Sigmoid colon (tissue), 6 donors: ENCODE measurements at regions not wholly inside any gene's neighbourhood (a gene's known extent, or its start where the extent isn't known, plus 50 kb on each side); places are given as distances from the start of the nearest gene placed in this dataset.

Experiments used
- DNase-seq: peaks from one replicate; pipeline ENCODE4 v3.0.0-alpha.2; 2019
- H3K27ac ChIP-seq, 4 donors: fragments of 200-600 bp; sonication (generic); one replicate each; pipeline ENCODE4 v1.5.1; 2016 to 2019; ENCODE audit warnings: mild to moderate bottlenecking in 1 of 4
- H3K27me3 ChIP-seq, 3 donors: fragments of 200-600 bp; sonication (generic); one replicate each; pipeline ENCODE4 v1.5.1; 2019; ENCODE audit warnings: mild to moderate bottlenecking in 1 of 3
- H3K36me3 ChIP-seq, 4 donors: fragments of 200-600 bp; sonication (generic); one replicate each; pipeline ENCODE4 v1.5.1; 2016 to 2019
- H3K4me1 ChIP-seq, 4 donors: fragments of 200-600 bp; sonication (generic); one replicate each; pipeline ENCODE4 v1.5.1; 2017 to 2019
- H3K4me3 ChIP-seq, 4 donors: fragments of 200-600 bp; sonication (generic); one replicate each; pipeline ENCODE4 v1.5.1; 2017 to 2019; ENCODE audit warnings: mild to moderate bottlenecking in 2 of 4, moderate library complexity in 1 of 4
- H3K9me3 ChIP-seq, 4 donors: fragments of 200-600 bp in 3 of 4; sonication (generic) in 3 of 4; one replicate each; pipeline versions ENCODE4 v1.5.1 to v1.6.1; 2013 to 2019
- CTCF ChIP-seq, 4 experiments: fragments of 450-650 bp in 3 of 4; fragments of 200-600 bp in 1 of 4; IDR thresholded peaks; one replicate each; pipeline ENCODE4 v1.5.1; 2016 to 2019; ENCODE audit warnings: antibody characterized with exemption in 4 of 4, mild to moderate bottlenecking in 3 of 4, moderate library complexity in 2 of 4
- EP300 ChIP-seq, 4 donors: sonication (generic); formaldehyde crosslinking; IDR thresholded peaks; one replicate each; pipeline ENCODE4 v1.6.1; 2017; ENCODE audit warnings: antibody characterized with exemption in 4 of 4
- POLR2A ChIP-seq, 2 donors: fragments of 450-650 bp; IDR thresholded peaks; one replicate each; pipeline ENCODE4 v1.6.1; 2016; ENCODE audit warnings: antibody characterized with exemption in 2 of 2, mild to moderate bottlenecking in 2 of 2, moderate library complexity in 2 of 2
- POLR2AphosphoS5 ChIP-seq, 4 donors: sonication (generic); formaldehyde crosslinking; IDR thresholded peaks; one replicate each; pipeline ENCODE4 v1.6.1; 2017; ENCODE audit warnings: antibody characterized with exemption in 4 of 4
- WGBS, 2 donors: extraction: QIAGEN DNeasy Blood & Tissue Kit; methylation state at CpG; one replicate each; pipeline ENCODE4 v1.1.7; 2013; 5-methylcytosine and 5-hydroxymethylcytosine counted together
- intact Hi-C: fragments of 100-400 bp; cut with DNase I; formaldehyde crosslinking; loops from one replicate; pipeline ENCODE4 v1.15.1; 2023
- donor health status: healthy with polysubstance abuse.
- donor health status: healthy.

GRCh38 chr2:42979870-42980763 is 187.7 kb upstream of the HAAO start:
- H3K4me1 ChIP-seq, result peaks cover 0 to 8% (median 5%) of the 10 kb centered on the region in 4 donors
- H3K36me3 ChIP-seq, result no peaks in the 10 kb centered on the region
- 57 to 83% methylated on average over 16 of the region's 16 CpGs for WGBS, 2 donors
- no peaks in the 10 kb centered on the region for H3K9me3 ChIP-seq
- no peaks in the 10 kb centered on the region for H3K27me3 ChIP-seq
- intact Hi-C loops, result loop anchor here (5.0 kb wide), 3 partner anchors 127 to 562 kb away; no protein-coding TSS in a partner anchor
- no peak overlapping the region for H3K4me3 ChIP-seq
- no peak overlapping the region for H3K27ac ChIP-seq
- no peak for TF ChIP-seq EP300 (IDR thresholded peaks at IDR 0.05)
- no peak for TF ChIP-seq CTCF (IDR thresholded peaks at IDR 0.05)
- no peak for TF ChIP-seq POLR2AphosphoS5 (IDR thresholded peaks at IDR 0.05)
- no peak for TF ChIP-seq POLR2A (IDR thresholded peaks at IDR 0.05)
- DNase-seq, result peak; percentile 58

- intact Hi-C loops, result loop anchor here (5.0 kb wide), 3 partner anchors 128 to 563 kb away; no protein-coding TSS in a partner anchor
- peaks cover 0 to 14% (median 12%) of the 10 kb centered on the region in 4 donors for H3K4me1 ChIP-seq
- no peaks in the 10 kb centered on the region for H3K36me3 ChIP-seq
- H3K9me3 ChIP-seq, result no peaks in the 10 kb centered on the region
- 20 to 63% methylated on average over 5 of the region's 5 CpGs for WGBS, 2 donors
- no peak for TF ChIP-seq CTCF (IDR thresholded peaks at IDR 0.05)
- no peak for TF ChIP-seq EP300 (IDR thresholded peaks at IDR 0.05)
- no peak for TF ChIP-seq POLR2AphosphoS5 (IDR thresholded peaks at IDR 0.05)
- TF ChIP-seq POLR2A (IDR thresholded peaks at IDR 0.05), result no peak
- no peak overlapping the region for H3K4me3 ChIP-seq
- peak; percentile 47 for DNase-seq
- no peaks in the 10 kb centered on the region for H3K27me3 ChIP-seq
- H3K27ac ChIP-seq, result no peak overlapping the region
These were observed 187.1 kb upstream of the HAAO start for GRCh38 chr2:42979416-42979869.

GRCh38 chr2:42978887-42979415 is 186.6 kb upstream of the HAAO start:
- Histone ChIP-seq H3K4me1 (peaks cover 0 to 19% (median 15%) of the 10 kb centered on the region in 4 donors), H3K4me3 (no peak overlapping the region), H3K27ac (no peak overlapping the region), H3K9me3 (no peaks in the 10 kb centered on the region), H3K27me3 (no peaks in the 10 kb centered on the region), H3K36me3 (no peaks in the 10 kb centered on the region)
- peak; percentile 50 for DNase-seq
- TF ChIP-seq EP300 (IDR thresholded peaks at IDR 0.05), result no peak
- TF ChIP-seq POLR2A (IDR thresholded peaks at IDR 0.05), result no peak
- no peak for TF ChIP-seq CTCF (IDR thresholded peaks at IDR 0.05)
- no peak for TF ChIP-seq POLR2AphosphoS5 (IDR thresholded peaks at IDR 0.05)
- intact Hi-C loops, result loop anchor here (5.0 kb wide), 3 partner anchors 128 to 563 kb away; no protein-coding TSS in a partner anchor
- 31 to 78% methylated on average over 7 of the region's 7 CpGs for WGBS, 2 donors

- Histone ChIP-seq H3K4me1 (peaks cover 0 to 26% (median 20%) of the 10 kb centered on the region in 4 donors), H3K4me3 (no peak overlapping the region), H3K27ac (no peak overlapping the region), H3K9me3 (no peaks in the 10 kb centered on the region), H3K27me3 (no peaks in the 10 kb centered on the region), H3K36me3 (no peaks in the 10 kb centered on the region)
- peak; percentile 44 for DNase-seq
- TF ChIP-seq CTCF (IDR thresholded peaks at IDR 0.05) (no peak), POLR2AphosphoS5 (IDR thresholded peaks at IDR 0.05) (no peak), POLR2A (IDR thresholded peaks at IDR 0.05) (no peak), EP300 (IDR thresholded peaks at IDR 0.05) (no peak)
- intact Hi-C loops, result loop anchor here (5.0 kb wide), 3 partner anchors 129 to 564 kb away; no protein-coding TSS in a partner anchor
- 60 to 84% methylated on average over 5 of the region's 5 CpGs for WGBS, 2 donors
These were observed 185.9 kb upstream of the HAAO start for GRCh38 chr2:42978175-42978886.
